ENCODE measurements at regions not wholly inside any gene's neighbourhood (a gene's known extent, or its start where the extent isn't known, plus 50 kb on each side); places are given as distances from the start of the nearest gene placed in this dataset.
"Not testable (repeated sequence)": the region's sequence is repeated elsewhere in the genome, so short reads cannot be mapped to it uniquely, and the experiment has no call there.

DNA sequence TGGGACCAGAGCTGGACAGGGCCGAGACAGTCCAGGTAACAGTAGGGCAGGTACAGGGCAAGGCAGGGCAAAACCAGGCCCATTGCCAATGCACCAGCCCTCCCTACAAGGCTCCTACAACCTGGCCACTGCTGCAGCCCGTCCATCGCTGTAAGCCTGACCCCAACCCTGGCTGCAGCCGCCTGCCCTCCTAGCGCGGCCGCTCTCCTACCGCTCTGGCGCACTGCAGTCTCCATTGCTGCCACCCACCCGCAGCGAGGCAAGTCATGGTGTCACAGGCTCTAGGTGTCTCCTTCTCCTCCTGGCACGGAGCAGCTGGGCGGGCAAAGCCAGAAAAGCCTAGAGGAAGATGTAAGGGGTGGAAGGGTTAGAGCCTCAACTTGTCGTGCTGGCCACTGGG is 402.6 kb downstream of the ZNF33B start:
- H3K27me3 ChIP-seq (replicated peaks in 1 of 2; ENCODE audit: control insufficient read depth in 2 of 2, extremely low read depth in 1 of 2, insufficient read depth in 2 of 2, low read length in 1 of 2); CTCF ChIA-PET; H3K9me3 ChIP-seq; H3K4me1 ChIP-seq (ENCODE audit: control insufficient read depth in 1 of 2, extremely low read depth in 1 of 2, insufficient read depth in 2 of 2, low read length in 2 of 2); H3K4me1 Mint-ChIP-seq; H3K4me3 Mint-ChIP-seq; H3K36me3 ChIP-seq (ENCODE audit: control insufficient read depth in 2 of 2, extremely low read depth in 1 of 2, insufficient read depth in 1 of 2, low read length in 1 of 2); ATAC-seq (replicated peaks in 1 of 4); POLR2A ChIA-PET; H3K27me3 Mint-ChIP-seq; H3K9me3 Mint-ChIP-seq; H3K27ac Mint-ChIP-seq; H3K27ac ChIP-seq (ENCODE audit: low read length); H3K36me3 Mint-ChIP-seq; H3K4me3 ChIP-seq (ENCODE audit: control insufficient read depth in 1 of 2, extremely low read depth in 1 of 2, low read length in 1 of 2); DNase-seq: not testable (repeated sequence)
- 86% methylated on average over 11 of the region's 14 CpGs for WGBS (ENCODE audit: insufficient coverage)

DNA sequence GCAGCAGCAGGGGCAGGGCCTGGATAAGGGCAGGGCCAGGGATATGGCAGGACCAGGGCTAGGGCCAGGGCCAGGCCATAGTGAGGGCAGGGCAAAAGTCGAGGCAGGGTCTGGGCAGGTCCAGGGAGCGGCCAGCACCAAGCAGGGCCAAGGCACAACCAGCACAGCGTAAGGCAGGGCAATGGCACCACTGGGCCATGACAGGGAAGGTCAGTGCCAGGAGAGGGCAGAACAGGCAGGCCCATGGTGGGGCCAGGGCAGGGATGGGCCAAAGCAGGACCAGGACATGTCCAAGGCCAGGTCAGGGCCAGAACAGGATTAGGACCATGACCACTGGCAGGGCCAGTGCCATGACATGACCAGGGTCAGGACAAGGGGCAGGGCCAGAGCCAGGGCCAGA is 403.1 kb downstream of the ZNF33B start:
- not testable (repeated sequence) for H3K9me3 Mint-ChIP-seq

GRCh38 chr10:42234506-42234905 is 403.9 kb downstream of the ZNF33B start:
- H3K4me1 ChIP-seq (ENCODE audit: control insufficient read depth in 1 of 2, extremely low read depth in 1 of 2, insufficient read depth in 2 of 2, low read length in 2 of 2); H3K36me3 Mint-ChIP-seq; H3K4me3 Mint-ChIP-seq; H3K27ac ChIP-seq (ENCODE audit: low read length); H3K4me3 ChIP-seq (ENCODE audit: control insufficient read depth in 1 of 2, extremely low read depth in 1 of 2, low read length in 1 of 2); H3K9me3 ChIP-seq; H3K27ac Mint-ChIP-seq; H3K36me3 ChIP-seq (ENCODE audit: control insufficient read depth in 2 of 2, extremely low read depth in 1 of 2, insufficient read depth in 1 of 2, low read length in 1 of 2); DNase-seq; H3K27me3 Mint-ChIP-seq; POLR2A ChIA-PET; H3K27me3 ChIP-seq (replicated peaks in 1 of 2; ENCODE audit: control insufficient read depth in 2 of 2, extremely low read depth in 1 of 2, insufficient read depth in 2 of 2, low read length in 1 of 2); H3K9me3 Mint-ChIP-seq; ATAC-seq (replicated peaks in 1 of 4); CTCF ChIA-PET; H3K4me1 Mint-ChIP-seq: not testable (repeated sequence)
- WGBS (ENCODE audit: insufficient coverage), result 83% methylated on average over 4 of the region's 5 CpGs

More for the DNA sequence above, 403.1 kb downstream of the ZNF33B start:
- H3K4me3 Mint-ChIP-seq; H3K4me3 ChIP-seq (ENCODE audit: control insufficient read depth in 1 of 2, extremely low read depth in 1 of 2, low read length in 1 of 2); H3K36me3 ChIP-seq (ENCODE audit: control insufficient read depth in 2 of 2, extremely low read depth in 1 of 2, insufficient read depth in 1 of 2, low read length in 1 of 2); H3K36me3 Mint-ChIP-seq; POLR2A ChIA-PET; H3K27me3 ChIP-seq (replicated peaks in 1 of 2; ENCODE audit: control insufficient read depth in 2 of 2, extremely low read depth in 1 of 2, insufficient read depth in 2 of 2, low read length in 1 of 2); CTCF ChIA-PET; H3K27me3 Mint-ChIP-seq; H3K27ac ChIP-seq (ENCODE audit: low read length); H3K4me1 Mint-ChIP-seq; DNase-seq; ATAC-seq (replicated peaks in 1 of 4); H3K9me3 ChIP-seq; H3K27ac Mint-ChIP-seq; H3K4me1 ChIP-seq (ENCODE audit: control insufficient read depth in 1 of 2, extremely low read depth in 1 of 2, insufficient read depth in 2 of 2, low read length in 2 of 2): not testable (repeated sequence)
- 87% methylated on average over 3 of the region's 3 CpGs for WGBS (ENCODE audit: insufficient coverage)

DNA sequence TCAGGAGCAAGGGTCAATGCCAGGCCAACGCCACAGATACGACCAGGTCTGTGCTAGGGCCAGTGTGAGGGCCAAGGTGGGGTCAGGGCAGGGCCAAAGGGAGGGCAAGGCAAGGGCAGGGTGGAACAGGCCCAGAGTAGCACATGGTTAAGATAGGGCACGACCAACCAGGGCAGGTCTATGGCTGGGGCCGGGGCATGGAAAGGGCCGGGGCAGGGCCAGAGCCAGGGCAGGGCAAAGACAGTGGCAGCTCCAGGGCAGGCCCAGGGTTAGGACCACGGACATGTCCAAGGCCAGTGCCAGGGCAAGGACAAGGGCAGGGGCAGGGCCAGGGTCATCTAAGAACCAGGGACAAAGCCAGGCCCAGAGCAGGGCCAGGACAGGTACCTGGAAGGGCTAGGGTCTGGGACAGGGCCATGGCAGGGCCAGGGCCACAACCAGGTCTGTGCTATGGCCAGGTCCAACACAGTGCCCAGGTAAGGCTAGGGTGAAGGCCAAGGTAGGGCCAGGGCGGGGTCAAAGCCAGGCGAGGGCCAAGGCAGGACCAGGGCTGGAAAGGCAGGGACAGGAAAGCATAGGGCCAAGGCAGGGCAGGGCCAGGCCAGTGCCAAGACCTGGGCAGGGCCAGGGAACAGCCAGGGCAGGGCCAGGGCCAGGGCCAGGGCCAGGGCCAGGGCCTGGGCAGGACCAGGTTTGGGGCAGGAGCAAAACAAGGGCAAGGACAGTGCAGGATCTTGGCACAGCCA is 404.7 kb downstream of the ZNF33B start:
- H3K27ac Mint-ChIP-seq; H3K9me3 ChIP-seq; H3K9me3 Mint-ChIP-seq; DNase-seq; CTCF ChIA-PET; H3K36me3 ChIP-seq (ENCODE audit: control insufficient read depth in 2 of 2, extremely low read depth in 1 of 2, insufficient read depth in 1 of 2, low read length in 1 of 2); H3K4me1 ChIP-seq (ENCODE audit: control insufficient read depth in 1 of 2, extremely low read depth in 1 of 2, insufficient read depth in 2 of 2, low read length in 2 of 2); H3K4me3 Mint-ChIP-seq; H3K36me3 Mint-ChIP-seq; H3K4me3 ChIP-seq (ENCODE audit: control insufficient read depth in 1 of 2, extremely low read depth in 1 of 2, low read length in 1 of 2); ATAC-seq (replicated peaks in 1 of 4); H3K4me1 Mint-ChIP-seq; POLR2A ChIA-PET; H3K27me3 ChIP-seq (replicated peaks in 1 of 2; ENCODE audit: control insufficient read depth in 2 of 2, extremely low read depth in 1 of 2, insufficient read depth in 2 of 2, low read length in 1 of 2); H3K27me3 Mint-ChIP-seq; H3K27ac ChIP-seq (ENCODE audit: low read length): not testable (repeated sequence)
- WGBS (ENCODE audit: insufficient coverage), result 74% methylated on average over 8 of the region's 8 CpGs

DNA sequence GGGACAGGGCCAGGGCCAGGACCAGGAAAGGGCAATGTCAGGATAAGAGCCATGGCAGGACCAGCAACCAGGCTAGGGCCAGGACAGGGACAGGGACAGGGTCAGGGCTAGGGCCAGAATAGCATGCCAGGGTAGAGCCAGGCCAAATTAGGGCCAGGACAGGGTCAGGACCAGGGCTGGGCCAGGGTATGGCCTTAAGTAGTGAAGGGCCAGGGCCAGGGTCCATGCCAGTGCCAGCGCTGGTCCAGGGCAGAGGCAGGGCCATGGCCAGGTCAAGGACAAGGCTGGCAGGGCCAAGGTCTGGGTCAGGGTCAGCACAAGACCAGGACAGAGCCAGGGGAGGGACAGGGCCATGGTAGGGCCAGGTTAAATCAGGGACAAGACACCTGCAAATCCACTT is 405.4 kb downstream of the ZNF33B start:
- DNase-seq; H3K9me3 Mint-ChIP-seq; H3K4me1 Mint-ChIP-seq; H3K27ac Mint-ChIP-seq; H3K4me3 ChIP-seq (ENCODE audit: control insufficient read depth in 1 of 2, extremely low read depth in 1 of 2, low read length in 1 of 2); H3K36me3 Mint-ChIP-seq; POLR2A ChIA-PET; ATAC-seq (replicated peaks in 1 of 4); H3K36me3 ChIP-seq (ENCODE audit: control insufficient read depth in 2 of 2, extremely low read depth in 1 of 2, insufficient read depth in 1 of 2, low read length in 1 of 2); H3K4me1 ChIP-seq (ENCODE audit: control insufficient read depth in 1 of 2, extremely low read depth in 1 of 2, insufficient read depth in 2 of 2, low read length in 2 of 2); H3K27me3 Mint-ChIP-seq; H3K27ac ChIP-seq (ENCODE audit: low read length); H3K27me3 ChIP-seq (replicated peaks in 1 of 2; ENCODE audit: control insufficient read depth in 2 of 2, extremely low read depth in 1 of 2, insufficient read depth in 2 of 2, low read length in 1 of 2); H3K9me3 ChIP-seq; CTCF ChIA-PET; H3K4me3 Mint-ChIP-seq: not testable (repeated sequence)
- no CpG with 5 or more reads among the region's 1 CpG for WGBS (ENCODE audit: insufficient coverage)

- peaks cover 28 to 29% (median 29%) of the 10 kb centered on the region in 3 donors for H3K9me3 Mint-ChIP-seq
- H3K4me1 Mint-ChIP-seq; POLR2A ChIA-PET; H3K4me3 ChIP-seq (ENCODE audit: control insufficient read depth in 1 of 2, extremely low read depth in 1 of 2, low read length in 1 of 2); H3K27me3 ChIP-seq (replicated peaks in 1 of 2; ENCODE audit: control insufficient read depth in 2 of 2, extremely low read depth in 1 of 2, insufficient read depth in 2 of 2, low read length in 1 of 2); H3K36me3 Mint-ChIP-seq; H3K4me3 Mint-ChIP-seq; H3K4me1 ChIP-seq (ENCODE audit: control insufficient read depth in 1 of 2, extremely low read depth in 1 of 2, insufficient read depth in 2 of 2, low read length in 2 of 2); H3K27ac ChIP-seq (ENCODE audit: low read length); H3K36me3 ChIP-seq (ENCODE audit: control insufficient read depth in 2 of 2, extremely low read depth in 1 of 2, insufficient read depth in 1 of 2, low read length in 1 of 2); DNase-seq; CTCF ChIA-PET; H3K9me3 ChIP-seq; H3K27ac Mint-ChIP-seq; ATAC-seq (replicated peaks in 1 of 4); H3K27me3 Mint-ChIP-seq: not testable (repeated sequence)
- 70% methylated on average over 4 of the region's 4 CpGs for WGBS (ENCODE audit: insufficient coverage)
Measured at GRCh38 chr10:42230812-42231211, 407.6 kb downstream of the ZNF33B start.

DNA sequence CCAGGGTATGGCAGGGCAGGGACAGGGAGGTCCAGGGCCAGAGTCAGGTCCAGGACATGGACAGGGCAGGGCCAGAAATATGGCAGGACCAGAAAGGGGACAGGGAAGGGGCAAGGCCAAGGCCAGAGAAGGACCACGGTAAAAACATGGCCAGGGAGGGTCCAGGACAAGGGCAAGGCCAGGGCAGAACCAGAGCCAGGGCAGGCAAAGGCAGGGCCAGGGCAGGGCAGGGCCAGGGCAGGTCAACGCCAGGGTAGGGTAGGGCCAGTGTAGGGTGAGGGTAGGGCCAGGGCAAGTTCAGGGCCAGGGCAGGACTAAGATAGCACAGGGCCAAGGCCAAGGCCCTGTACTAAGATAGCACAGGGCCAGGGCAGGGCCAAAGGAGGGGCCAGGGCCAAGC is 408.3 kb downstream of the ZNF33B start:
- H3K4me3 Mint-ChIP-seq; H3K36me3 ChIP-seq (ENCODE audit: control insufficient read depth in 2 of 2, extremely low read depth in 1 of 2, insufficient read depth in 1 of 2, low read length in 1 of 2); H3K27ac ChIP-seq (ENCODE audit: low read length); H3K27me3 ChIP-seq (replicated peaks in 1 of 2; ENCODE audit: control insufficient read depth in 2 of 2, extremely low read depth in 1 of 2, insufficient read depth in 2 of 2, low read length in 1 of 2); H3K36me3 Mint-ChIP-seq; H3K27ac Mint-ChIP-seq; CTCF ChIA-PET; DNase-seq; ATAC-seq (replicated peaks in 1 of 4); H3K27me3 Mint-ChIP-seq; H3K9me3 ChIP-seq; H3K4me1 Mint-ChIP-seq; H3K4me3 ChIP-seq (ENCODE audit: control insufficient read depth in 1 of 2, extremely low read depth in 1 of 2, low read length in 1 of 2); POLR2A ChIA-PET; H3K4me1 ChIP-seq (ENCODE audit: control insufficient read depth in 1 of 2, extremely low read depth in 1 of 2, insufficient read depth in 2 of 2, low read length in 2 of 2): not testable (repeated sequence)
- peaks cover 28 to 29% (median 29%) of the 10 kb centered on the region in 3 donors for H3K9me3 Mint-ChIP-seq
- WGBS (ENCODE audit: insufficient coverage), result 33% methylated on average over 1 of the region's 2 CpGs

All from T-cell (primary cell).